HG02588 (cell line): ENCODE measurements at regions not wholly inside any gene's neighbourhood (a gene's known extent, or its start where the extent isn't known, plus 50 kb on each side); places are given as distances from the start of the nearest gene placed in this dataset.
"Not testable (repeated sequence)": the region's sequence is repeated elsewhere in the genome, so short reads cannot be mapped to it uniquely, and the experiment has no call there.

Experiments
- ATAC-seq: cut with Tn5 transposase; IDR thresholded peaks from one replicate; pipeline ENCODE4 v1.9.1; 2021; ENCODE audit warnings: mild to moderate bottlenecking, moderate library complexity; ENCODE audit not compliant: unreplicated experiment

GRCh38 chr6:15935661-15936060, 193.2 kb upstream of the MYLIP start:
- no peak for ATAC-seq

- not testable (repeated sequence) for ATAC-seq
Observed at GRCh38 chr6:15931697-15932096, 197.2 kb upstream of the MYLIP start.

- no peak for ATAC-seq
Observed at GRCh38 chr6:15930207-15930606, 198.7 kb upstream of the MYLIP start.

GRCh38 chr6:15929685-15930084, 199.2 kb upstream of the MYLIP start:
- ATAC-seq, result no peak

- no peak for ATAC-seq
Observed at GRCh38 chr6:15927531-15928225, 201.2 kb upstream of the MYLIP start.

- ATAC-seq, result no peak
Observed at GRCh38 chr6:15926256-15926655, 202.6 kb upstream of the MYLIP start.

- ATAC-seq, result no peak
Observed at GRCh38 chr6:15924893-15925292, 204.0 kb upstream of the MYLIP start.

GRCh38 chr6:15922510-15923250, 206.2 kb upstream of the MYLIP start:
- ATAC-seq, result no peak

- ATAC-seq, result no peak
Observed at GRCh38 chr6:15921243-15921642, 207.6 kb upstream of the MYLIP start.

GRCh38 chr6:15916581-15916980, 212.3 kb upstream of the MYLIP start:
- no peak for ATAC-seq

GRCh38 chr6:15915508-15916178, 213.2 kb upstream of the MYLIP start:
- ATAC-seq, result no peak

- no peak for ATAC-seq
Observed at GRCh38 chr6:15914553-15914952, 214.3 kb upstream of the MYLIP start.

GRCh38 chr6:15913573-15913972, 215.3 kb upstream of the MYLIP start:
- ATAC-seq, result no peak

- ATAC-seq, result no peak
Observed at GRCh38 chr6:15912505-15913400, 216.1 kb upstream of the MYLIP start.

GRCh38 chr6:15911753-15912504, 217.0 kb upstream of the MYLIP start:
- no peak for ATAC-seq

- no peak for ATAC-seq
Observed at GRCh38 chr6:15909290-15910070, 219.4 kb upstream of the MYLIP start.

GRCh38 chr6:15908871-15909270, 220.0 kb upstream of the MYLIP start:
- no peak for ATAC-seq

- ATAC-seq, result no peak
Observed at GRCh38 chr6:15907914-15908518, 220.9 kb upstream of the MYLIP start.
